ENCODE measurements at regions not wholly inside any gene's neighbourhood (a gene's known extent, or its start where the extent isn't known, plus 50 kb on each side); places are given as distances from the start of the nearest gene placed in this dataset.
"Not testable (repeated sequence)": the region's sequence is repeated elsewhere in the genome, so short reads cannot be mapped to it uniquely, and the experiment has no call there.

- no peak for DNase-seq
Measured at GRCh38 chr18:1425679-1426078, 521.0 kb downstream of the ADCYAP1 start.

- no peak for DNase-seq
Measured at GRCh38 chr18:1435487-1435886, 530.8 kb downstream of the ADCYAP1 start.

- no peak for DNase-seq
Measured at GRCh38 chr18:1436199-1436598, 531.5 kb downstream of the ADCYAP1 start.

GRCh38 chr18:1438458-1438910 is 533.8 kb downstream of the ADCYAP1 start:
- no peak for DNase-seq

GRCh38 chr18:1438967-1439366 is 534.3 kb downstream of the ADCYAP1 start:
- DNase-seq = no peak

- not testable (repeated sequence) for DNase-seq
Measured at GRCh38 chr18:1444062-1444461, 539.4 kb downstream of the ADCYAP1 start.

GRCh38 chr18:1446765-1447164 is 542.1 kb downstream of the ADCYAP1 start:
- DNase-seq = no peak

GRCh38 chr18:1452821-1453220 is 548.1 kb downstream of the ADCYAP1 start:
- no peak for DNase-seq

- DNase-seq = no peak
Measured at GRCh38 chr18:1455605-1456004, 550.9 kb downstream of the ADCYAP1 start.

- no peak for DNase-seq
Measured at GRCh38 chr18:1458547-1458946, 553.9 kb downstream of the ADCYAP1 start.

GRCh38 chr18:1463981-1464380 is 559.3 kb downstream of the ADCYAP1 start:
- no peak for DNase-seq

GRCh38 chr18:1464444-1465217 is 560.0 kb downstream of the ADCYAP1 start:
- no peak for DNase-seq

- no peak for DNase-seq
Measured at GRCh38 chr18:1466035-1466434, 561.4 kb downstream of the ADCYAP1 start.

GRCh38 chr18:1467461-1467964 is 562.8 kb downstream of the ADCYAP1 start:
- DNase-seq = no peak

- DNase-seq = no peak
Measured at GRCh38 chr18:1468550-1468949, 563.9 kb downstream of the ADCYAP1 start.

- no peak for DNase-seq
Measured at GRCh38 chr18:1475867-1476266, 571.2 kb downstream of the ADCYAP1 start.

GRCh38 chr18:1480309-1480708 is 575.6 kb downstream of the ADCYAP1 start:
- no peak for DNase-seq

- DNase-seq = no peak
Measured at GRCh38 chr18:1481577-1481976, 576.9 kb downstream of the ADCYAP1 start.

GRCh38 chr18:1483385-1483784 is 578.7 kb downstream of the ADCYAP1 start:
- no peak for DNase-seq

GRCh38 chr18:1487457-1487856 is 582.8 kb downstream of the ADCYAP1 start:
- DNase-seq = no peak

GRCh38 chr18:1488394-1488793 is 583.7 kb downstream of the ADCYAP1 start:
- DNase-seq = no peak

- DNase-seq = no peak
Measured at GRCh38 chr18:1488957-1489356, 584.3 kb downstream of the ADCYAP1 start.

GRCh38 chr18:1495387-1495786 is 590.7 kb downstream of the ADCYAP1 start:
- no peak for DNase-seq

- no peak for DNase-seq
Measured at GRCh38 chr18:1496096-1496495, 591.4 kb downstream of the ADCYAP1 start.

GRCh38 chr18:1498216-1498615 is 593.5 kb downstream of the ADCYAP1 start:
- DNase-seq = no peak

Measured in activated naive CD4-positive, alpha-beta T cell (primary cell).